Stimulated activated CD8-positive, alpha-beta memory T cell treated with anti-CD3 and anti-CD28 coated beads, Interleukin-4, amount 100 ng/mL, for 24 hours (primary cell): ENCODE measurements at regions not wholly inside any gene's neighbourhood (a gene's known extent, or its start where the extent isn't known, plus 50 kb on each side); places are given as distances from the start of the nearest gene placed in this dataset.
"Not testable (repeated sequence)": the region's sequence is repeated elsewhere in the genome, so short reads cannot be mapped to it uniquely, and the experiment has no call there.

Experiments used
- DNase-seq: peaks from one replicate; pipeline ENCODE4 v3.0.0-alpha.2; 2020; ENCODE audit warnings: low read depth

DNA sequence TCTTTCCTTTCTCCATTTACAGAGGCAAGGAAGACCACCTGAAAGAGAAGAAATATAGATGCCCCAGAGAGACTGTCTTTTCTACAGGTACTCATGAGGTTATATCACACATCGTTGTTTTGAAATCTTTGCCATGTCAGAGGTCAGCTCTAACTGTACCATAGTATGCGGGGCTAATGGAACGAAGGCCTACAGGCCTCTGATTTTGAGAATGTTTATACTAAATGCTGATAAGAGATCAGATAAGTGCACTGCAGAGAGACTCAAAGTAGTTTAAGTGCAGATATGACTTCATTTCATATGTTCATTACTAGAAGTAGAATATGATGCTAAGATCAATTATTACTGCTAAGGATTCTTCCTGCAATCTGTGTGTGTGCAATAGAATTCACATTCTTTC lies 1005.0 kb downstream of the GALC start:
- no peak for DNase-seq

DNA sequence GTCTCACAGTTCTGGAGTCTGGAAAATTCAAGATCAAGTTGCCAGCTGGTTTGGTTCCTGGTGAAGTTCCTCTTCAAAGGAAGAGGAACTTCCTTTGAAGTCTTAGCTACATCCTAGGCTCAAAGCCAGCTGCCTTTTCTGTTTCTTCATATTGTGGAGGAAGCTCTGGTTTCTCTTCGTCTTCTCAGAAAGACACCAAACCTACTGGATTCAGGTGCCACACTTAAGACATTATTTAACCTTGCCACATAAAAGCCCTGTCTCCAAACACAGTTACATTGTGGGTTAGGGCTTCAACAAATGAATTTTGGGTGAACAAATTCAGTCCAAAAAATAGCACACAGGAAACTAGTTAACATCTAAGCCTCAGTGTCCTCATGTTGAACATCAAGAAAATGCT lies 1019.8 kb downstream of the GALC start:
- DNase-seq: no peak

DNA sequence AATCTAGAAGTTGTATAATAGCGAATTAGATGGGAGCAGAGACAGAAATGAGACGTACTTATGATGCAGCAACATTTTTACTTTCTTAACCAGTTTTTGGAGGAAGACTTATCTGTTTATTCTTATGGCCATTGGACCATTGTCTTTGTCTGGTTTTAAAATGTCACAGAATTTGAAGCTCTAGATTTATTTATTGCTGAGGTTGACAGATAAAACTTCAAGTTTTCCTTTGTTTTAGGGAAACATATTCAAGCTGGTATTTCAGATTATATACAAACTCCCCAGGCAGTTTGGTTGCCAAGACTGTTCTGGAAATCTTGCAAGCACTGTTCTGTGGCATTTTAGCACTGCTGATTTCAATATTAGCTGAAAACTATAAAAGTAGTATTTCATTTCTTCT lies 1021.7 kb downstream of the GALC start:
- DNase-seq: no peak

DNA sequence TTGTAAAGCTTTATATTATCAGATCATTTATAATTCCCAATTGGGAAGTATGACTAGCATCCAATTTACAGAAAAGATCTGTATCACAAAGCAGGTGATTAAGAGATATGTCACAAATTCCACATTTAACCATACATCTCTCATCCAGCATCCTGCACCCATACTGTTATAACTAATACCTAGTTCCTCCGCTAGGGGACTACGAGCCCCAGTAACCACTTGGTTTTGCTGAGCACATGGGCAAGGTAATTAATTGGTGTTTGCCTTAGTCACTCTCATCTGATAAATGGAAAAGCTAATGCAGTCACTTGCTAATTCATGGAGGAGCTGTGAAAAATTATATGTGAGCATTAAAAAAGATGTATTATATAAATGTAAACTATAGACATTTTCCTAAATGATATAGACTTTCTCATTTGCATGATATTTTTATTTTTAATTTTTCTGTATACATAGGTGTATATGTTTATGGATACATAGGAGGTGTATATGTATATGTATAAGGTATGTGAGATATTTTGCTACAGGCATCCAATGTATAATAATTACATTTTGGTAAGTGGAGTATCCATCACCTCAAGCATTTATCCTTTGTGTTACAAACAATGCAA lies 1031.8 kb downstream of the GALC start:
- no peak for DNase-seq

DNA sequence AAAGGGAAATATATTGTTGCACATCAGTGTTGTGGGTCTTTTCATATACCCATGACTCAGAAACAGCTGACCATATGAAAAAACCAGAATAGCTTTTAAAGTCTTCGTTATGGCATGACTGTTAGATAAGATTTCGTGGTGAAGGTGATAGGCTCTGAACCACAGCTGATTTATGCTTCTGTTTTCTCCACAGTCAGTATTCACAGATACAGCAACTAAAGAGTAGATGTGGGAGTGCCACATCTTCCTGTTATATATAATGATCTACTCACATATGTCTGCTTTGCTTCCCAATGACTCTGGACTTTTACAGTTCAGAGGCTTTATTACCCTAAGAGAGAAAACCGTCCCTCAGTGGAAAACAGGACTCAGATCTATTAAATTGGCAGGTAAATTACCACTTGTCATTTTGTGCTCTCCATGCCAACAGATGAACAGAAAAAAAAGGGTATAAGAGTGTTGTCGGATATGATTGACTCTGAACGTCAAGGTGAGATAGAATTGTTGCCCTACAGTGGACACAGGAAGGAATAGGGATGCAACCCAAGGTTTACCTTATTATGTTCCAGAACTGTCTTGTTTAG lies 1037.1 kb downstream of the GALC start:
- DNase-seq: no peak

DNA sequence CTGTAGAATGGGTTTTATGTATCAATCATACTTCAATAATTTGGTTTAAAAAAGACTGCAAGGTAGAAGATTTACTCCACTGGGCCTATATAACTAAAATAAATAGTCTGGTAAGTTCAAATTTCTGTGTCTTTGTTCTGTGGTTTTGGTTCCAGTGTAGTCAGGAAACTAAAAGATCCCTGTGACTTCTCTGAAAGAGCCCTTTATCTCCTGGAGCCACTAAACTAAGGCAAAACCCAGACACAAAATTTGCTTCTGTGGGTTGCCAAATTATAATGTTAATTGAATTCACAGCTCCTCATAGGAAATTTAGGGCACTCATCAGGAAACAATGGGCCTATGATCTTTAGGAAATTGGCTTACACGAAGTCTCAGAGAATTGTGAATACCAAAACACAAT lies 1038.4 kb downstream of the GALC start:
- no peak for DNase-seq

DNA sequence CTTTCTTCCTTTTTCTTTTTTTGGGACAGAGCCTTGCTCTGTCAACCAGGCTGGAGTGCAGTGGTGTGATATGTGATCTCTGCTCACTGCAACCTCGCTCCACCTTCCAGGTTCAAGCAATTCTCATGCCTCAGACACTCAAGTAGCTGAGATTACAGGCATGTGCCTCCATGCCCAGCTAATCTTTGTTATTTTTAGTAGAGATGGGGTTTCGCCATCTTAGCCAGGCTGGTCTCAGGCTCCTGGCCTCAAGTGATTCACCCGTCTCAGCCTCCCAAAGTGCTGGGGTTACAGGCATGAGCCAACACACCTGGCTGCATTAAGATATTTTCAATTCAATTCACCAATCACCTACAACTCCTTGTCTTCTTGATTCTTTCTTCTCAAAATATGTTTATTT lies 1046.5 kb downstream of the GALC start:
- DNase-seq: no peak

DNA sequence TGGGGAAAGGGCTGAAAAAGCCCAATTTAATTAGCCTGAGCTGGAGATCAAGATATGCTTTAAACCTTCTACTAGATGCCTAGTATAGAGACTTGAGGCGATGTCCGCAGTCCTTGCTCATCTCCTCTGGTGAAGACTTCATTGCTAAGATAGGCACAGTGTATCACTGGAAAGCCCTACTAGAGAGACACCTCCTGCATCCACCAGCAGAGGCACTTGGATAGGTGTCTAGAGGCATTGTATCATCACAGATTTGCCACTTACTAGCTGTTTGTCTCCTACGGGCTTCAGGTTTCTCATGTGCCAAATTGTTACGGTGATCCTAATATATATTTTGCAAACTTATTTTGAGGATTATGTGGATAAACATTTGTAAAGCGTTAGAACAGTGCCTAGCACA lies 1048.5 kb downstream of the GALC start:
- DNase-seq: no peak

DNA sequence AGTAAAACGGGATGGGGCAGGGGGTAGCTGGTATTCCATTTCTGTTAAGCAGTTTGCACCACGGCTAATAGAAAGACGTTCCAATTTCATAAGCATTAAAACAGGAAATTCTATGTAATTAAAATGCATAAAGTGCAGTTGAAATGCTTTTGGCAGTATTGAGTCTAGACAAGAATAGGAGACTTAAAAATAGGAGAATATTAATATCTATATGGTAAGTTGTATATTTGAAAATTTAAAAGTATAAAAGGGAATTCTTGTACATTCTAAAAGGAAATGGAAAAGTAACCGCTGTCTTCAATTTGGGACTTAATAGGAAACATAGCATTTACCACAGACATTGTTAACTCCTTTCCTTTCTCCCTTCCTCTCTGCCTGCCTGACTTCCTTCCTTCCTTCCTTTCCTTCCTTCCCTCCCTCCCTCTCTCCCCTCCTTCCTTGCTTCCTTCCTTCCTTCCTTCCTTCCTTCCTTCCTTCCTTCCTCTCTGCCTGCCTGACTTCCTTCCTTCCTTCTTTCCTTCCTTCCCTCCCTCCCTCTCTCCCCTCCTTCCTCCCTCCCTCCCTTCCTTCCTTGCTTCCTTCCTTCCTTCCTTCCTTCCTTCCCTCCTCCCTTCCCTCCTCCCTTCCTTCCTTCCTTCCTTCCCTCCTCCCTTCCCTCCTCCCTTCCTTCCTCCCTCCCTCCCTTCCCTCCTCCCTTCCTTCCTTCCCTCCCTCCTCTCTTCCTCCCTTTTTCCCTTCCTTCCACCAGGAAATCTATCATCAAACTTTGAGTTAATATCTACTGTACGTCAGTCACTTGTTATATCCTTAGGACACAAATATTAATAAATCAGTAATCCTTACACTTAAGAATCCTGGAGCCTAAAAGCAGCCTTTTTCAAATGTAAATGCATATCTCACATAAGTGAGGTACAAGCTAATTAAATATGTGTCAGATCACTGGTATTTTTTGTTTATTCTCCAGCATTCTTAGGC lies 1049.3 kb downstream of the GALC start:
- no peak for DNase-seq

DNA sequence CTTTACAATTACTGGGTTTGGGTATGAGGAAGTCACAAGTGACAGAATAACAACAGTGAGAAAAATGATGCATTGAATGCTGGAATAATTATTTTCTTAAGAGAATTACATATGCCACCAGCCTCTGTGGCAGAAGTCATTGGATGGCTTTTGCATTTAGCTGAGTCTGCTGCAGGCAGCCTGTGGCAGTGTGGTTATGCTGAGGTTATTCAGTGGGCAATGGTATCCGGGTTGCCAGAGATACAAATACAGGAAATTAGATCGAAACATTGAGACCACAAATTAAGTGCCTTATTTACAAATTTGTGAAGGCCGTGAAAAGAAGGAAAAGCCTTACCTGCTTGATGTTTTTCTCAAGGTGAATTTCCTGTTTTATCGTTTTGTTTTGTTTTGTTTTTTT lies 1050.0 kb downstream of the GALC start:
- no peak for DNase-seq

DNA sequence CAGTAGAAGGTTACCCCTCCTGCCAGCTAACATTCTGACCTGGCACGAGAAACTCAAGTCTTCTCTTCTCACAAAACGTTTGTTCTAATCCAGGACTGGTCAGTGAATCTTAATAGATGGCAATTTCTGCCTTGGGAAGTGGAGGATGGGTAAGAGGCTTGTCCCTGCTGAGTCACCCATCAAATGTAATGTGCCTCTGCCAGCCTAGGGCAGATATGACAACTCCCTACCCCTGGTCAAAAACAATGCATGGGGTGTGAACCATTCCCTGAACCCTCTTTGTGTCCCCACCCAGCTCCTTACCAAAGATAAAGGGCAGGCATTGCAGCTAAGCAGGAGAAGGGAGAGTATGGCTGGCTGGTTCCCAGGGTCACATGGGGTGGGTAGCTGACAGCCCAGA lies 1052.9 kb downstream of the GALC start:
- DNase-seq: no peak

DNA sequence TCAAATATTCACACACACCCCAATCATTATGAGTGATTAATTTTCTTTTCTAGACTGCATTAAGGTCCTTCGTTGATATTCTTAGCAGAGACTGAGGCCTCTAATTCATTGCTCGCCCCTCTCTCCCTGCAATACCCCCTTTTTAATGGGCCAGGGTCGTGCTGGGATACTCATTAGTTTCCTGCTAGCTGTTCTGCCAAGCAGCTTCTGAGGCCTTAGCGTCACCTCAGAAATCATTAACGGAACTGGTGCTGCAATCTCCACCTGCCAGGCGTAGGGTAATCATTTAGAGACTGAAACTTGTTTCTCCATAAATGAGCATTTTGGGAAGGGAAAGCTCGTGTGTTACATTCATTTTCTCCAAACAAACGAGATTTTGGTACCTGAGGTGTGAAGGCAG lies 1054.7 kb downstream of the GALC start:
- no peak for DNase-seq

DNA sequence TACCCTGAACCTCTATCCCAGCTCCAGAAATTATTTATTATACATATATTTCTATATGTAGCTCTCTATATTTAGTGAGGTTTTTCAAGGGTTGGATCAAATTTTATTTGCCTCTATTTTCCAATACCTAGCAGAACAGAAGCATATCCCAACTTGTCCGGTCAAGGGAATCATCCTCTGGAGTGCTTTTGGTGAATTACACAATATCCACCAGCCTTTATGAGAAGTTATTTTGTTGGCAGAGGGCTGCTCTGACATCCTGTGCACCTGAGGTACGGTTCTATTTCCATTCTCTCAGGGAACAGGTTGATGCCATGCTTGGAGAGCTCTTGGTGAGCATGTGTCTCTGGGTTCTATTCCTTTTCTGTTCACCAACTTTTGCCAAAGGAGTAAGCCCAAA lies 1056.4 kb downstream of the GALC start:
- DNase-seq: no peak

DNA sequence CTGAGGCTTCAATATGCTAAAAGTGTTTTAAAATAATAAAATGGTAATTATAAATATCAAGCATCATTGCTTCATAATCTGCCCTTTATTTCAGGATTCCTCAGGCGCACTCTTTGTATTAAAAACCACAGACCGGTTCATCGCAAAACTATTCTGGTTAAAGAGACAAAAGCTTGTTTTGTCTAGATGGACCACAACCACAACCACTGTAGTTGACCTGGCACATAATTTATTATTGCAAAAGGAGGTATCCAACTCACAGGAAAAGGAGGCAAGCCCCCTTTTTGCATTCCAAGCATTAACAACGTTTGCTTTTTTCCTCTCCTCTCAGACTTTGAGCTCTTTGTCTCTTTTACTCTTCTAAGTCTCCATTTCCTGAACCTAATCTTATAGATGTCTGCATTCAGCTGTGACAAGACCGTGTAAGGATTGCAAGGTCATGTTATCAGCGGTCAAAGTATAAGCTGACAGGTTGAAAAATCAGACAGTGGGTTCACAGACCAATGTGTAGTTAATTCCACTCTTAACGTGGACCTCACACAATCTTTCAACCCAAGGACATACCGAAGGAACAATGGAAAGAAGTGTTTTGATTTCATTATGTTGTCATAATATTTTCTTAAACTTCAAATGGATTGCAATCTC lies 1057.6 kb downstream of the GALC start:
- DNase-seq: no peak

DNA sequence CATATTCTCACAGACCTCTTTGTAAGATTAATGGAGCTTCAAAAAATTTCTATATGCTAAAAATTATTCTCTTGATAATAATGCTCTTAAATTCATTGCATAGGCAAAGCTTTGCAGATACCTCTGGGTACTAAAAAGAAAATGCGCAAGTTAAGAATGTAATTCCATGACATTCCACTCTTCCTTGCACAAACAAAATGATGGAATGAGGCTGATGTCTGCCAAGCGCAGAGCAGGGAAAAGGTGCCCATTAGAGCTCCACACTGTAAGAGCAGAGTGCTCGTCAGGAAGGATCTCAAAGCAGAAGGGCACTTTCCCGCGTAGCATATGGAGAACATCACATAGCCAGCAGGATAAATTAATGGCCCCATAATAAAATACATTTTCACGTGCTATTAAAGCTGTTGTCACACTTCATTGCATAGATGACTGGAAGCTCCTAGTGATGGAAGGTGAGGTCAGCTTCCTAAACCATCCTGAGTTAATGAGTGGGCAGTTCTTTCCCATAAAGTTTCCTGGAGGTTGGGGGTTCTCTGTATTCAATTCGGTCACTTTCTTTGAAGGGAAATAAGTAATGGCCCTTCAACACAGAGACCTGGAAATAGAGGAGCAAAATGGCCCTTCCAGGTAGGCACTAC lies 1058.9 kb downstream of the GALC start:
- DNase-seq: no peak

DNA sequence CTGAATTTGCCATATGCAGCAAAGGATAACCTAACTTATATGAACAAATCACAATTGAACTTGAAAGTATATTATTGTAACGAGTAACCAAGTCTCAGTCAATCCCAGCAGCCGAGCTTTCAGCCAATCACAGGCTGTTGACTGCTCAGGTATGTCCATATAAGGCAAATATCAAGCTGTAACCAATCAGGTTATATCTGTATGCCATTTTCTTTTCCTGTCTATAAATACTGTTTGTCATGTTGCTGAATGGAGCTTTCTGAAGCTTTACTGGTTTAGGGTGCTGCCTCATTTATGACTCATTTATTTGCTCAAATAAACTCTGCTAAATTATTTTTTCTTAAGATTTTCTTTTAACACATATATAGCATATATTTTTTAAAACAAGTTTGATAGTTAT lies 1059.5 kb downstream of the GALC start:
- no peak for DNase-seq

DNA sequence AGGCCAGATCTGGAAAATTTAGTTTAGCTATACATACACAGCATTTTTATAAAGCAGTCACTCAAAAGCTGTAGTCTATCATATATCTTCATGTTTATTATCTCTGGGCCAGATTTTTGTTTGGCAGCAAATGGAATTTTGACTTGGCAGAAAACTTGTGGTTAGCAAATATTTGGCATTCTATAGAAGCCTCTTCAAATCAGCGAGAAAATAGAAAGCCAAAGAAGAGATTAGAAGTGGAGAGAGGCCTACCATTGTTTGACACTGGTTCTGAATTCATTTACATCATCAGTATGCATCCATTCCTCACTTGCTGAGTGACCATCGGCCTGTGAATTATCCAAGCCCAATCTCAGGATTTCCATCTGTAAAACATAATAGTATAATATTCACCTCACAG lies 1077.6 kb downstream of the GALC start:
- no peak for DNase-seq

DNA sequence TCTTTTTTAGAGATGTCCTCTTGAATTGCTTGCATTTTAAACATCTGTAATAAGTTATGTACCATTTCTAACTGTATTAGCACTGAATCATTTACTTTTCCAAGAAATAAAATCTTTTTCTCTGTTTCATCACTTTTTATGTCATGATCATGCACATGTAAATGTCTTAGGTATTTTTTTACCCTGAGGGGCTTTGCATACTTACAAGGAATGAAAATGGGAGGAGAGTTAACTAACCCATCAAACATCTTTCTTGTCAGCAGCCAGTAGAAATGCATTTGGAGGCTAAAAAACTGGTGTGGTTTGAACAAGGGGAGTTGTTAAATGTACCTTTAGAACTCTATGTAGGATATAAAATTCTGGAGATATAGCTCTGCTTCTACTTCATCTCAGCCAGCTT lies 1080.3 kb downstream of the GALC start:
- no peak for DNase-seq

DNA sequence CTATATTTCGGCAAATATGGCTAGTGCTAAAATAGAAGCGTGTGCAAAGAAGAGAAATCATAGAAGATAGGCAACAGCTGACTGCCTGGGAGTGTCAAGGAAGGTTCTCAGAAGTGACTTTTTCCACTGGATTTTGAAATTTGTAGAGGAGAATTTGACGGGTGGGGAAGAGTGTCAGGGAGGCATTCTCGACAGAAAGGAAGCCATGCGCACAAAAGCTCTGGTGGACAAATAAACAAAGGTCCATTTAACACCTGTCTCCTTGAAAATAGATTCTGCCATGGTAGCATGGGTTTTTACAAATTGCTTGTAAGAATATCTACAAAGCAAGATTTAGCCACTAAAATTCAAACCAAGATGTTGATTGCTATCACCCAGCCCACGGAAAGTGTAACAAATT lies 1081.5 kb downstream of the GALC start:
- no peak for DNase-seq

DNA sequence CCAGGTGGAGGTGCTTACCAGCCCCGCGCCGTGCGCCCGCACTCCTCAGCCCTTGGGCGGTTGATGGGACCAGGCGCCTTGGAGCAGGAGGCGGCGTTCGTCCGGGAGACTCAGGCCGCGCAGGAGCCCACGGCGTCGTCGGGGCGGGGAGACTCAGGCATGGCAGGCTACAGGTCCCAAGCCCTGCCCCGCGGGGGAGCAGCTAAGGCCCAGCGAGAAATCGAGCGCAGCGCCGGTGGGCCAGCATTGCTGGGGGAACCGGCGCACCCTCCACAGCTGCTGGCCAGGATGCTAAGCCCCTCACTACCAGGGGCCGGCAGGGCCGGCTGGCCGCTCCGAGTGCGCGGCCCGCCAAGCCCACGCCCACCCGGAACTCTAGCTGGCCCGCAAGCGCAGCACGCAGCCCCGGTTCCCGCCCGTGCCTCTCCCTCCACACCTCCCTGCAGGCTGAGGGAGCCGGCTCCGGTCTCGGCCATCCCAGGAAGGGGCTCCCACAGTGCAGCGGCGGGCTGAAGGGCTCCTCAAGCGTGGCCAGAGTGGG lies 1087.5 kb downstream of the GALC start:
- not testable (repeated sequence) for DNase-seq

DNA sequence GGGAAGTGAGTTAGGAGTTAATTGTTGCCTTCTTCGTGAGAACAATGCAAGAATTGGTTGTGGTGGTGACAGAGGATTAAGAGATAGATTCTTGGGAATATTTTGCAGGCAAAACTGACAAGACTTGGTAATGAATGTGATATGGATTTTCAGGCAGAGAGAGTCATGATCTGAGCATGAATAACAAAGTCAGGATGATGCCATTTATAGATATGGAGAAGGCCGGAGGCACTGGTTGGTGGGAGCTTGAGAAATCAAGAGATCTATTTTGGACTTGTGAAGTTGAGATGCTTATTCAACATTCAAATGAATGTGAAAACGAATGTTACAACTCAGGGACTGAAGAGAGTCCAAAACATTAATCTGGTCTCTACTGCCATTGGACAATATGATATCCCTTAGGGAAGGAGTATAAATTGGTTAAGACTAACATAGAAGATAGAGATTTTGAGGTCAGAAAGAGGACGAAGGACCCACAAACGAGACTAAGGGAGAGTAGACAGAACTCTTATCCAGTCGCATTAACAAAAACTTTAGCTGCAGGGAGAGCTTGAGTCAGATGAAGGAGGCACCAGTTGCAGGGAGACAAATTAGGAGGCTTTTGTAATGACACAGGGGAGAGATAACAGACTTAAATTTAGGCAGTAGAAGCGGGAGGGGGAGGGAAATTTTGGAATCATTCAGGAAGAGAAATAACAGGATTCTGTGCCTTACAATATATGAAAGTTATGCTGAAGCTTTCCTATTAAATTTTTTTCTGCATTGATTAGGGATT lies 1090.6 kb downstream of the GALC start:
- no peak for DNase-seq
